Mesendoderm (in vitro differentiated cells): ENCODE measurements at regions not wholly inside any gene's neighbourhood (a gene's known extent, or its start where the extent isn't known, plus 50 kb on each side); places are given as distances from the start of the nearest gene placed in this dataset.

Source experiments
- DNase-seq: peaks from one replicate; pipeline ENCODE4 v3.0.0; 2013
- H2AK5ac ChIP-seq: 2 replicates; pipeline ENCODE4 v1.6.1; 2013; ENCODE audit warnings: low read length, inconsistent platforms
- H2BK120ac ChIP-seq: 2 replicates; pipeline ENCODE4 v1.6.1; 2013; ENCODE audit warnings: low read depth, mild to moderate bottlenecking, low read length, moderate library complexity, mixed read lengths
- H2BK15ac ChIP-seq: replicated peaks from 2 replicates; pipeline ENCODE4 v1.6.1; 2013; ENCODE audit warnings: low read depth, mild to moderate bottlenecking, moderate library complexity
- H2BK5ac ChIP-seq: 2 replicates; pipeline ENCODE4 v1.6.1; 2013; ENCODE audit warnings: low read length, inconsistent platforms
- H3K18ac ChIP-seq: 2 replicates; pipeline ENCODE4 v1.6.1; 2013; ENCODE audit warnings: mild to moderate bottlenecking, low read length, mixed read lengths
- H3K23ac ChIP-seq: one replicate; pipeline ENCODE4 v1.6.1; 2013; ENCODE audit warnings: low read length
- H3K27ac ChIP-seq: 2 replicates; pipeline ENCODE4 v1.5.1; 2013; ENCODE audit warnings: low read depth, mild to moderate bottlenecking, inconsistent platforms, low read length, moderate library complexity
- H3K27me3 ChIP-seq: 2 replicates; pipeline ENCODE4 v1.6.1; 2013; ENCODE audit warnings: low read length, control low read depth, mild to moderate bottlenecking, inconsistent platforms; ENCODE audit not compliant: insufficient read depth, poor library complexity
- H3K36me3 ChIP-seq: 2 replicates; pipeline ENCODE4 v1.6.1; 2013; ENCODE audit warnings: low read length, inconsistent platforms; ENCODE audit not compliant: control insufficient read depth, insufficient read depth
- H3K4ac ChIP-seq: one replicate; pipeline ENCODE4 v1.6.1; 2013; ENCODE audit warnings: low read depth, mild to moderate bottlenecking, low read length, moderate library complexity
- H3K4me1 ChIP-seq: 2 replicates; pipeline ENCODE4 v1.6.1; 2013; ENCODE audit warnings: low read depth, low read length, inconsistent platforms; ENCODE audit not compliant: control insufficient read depth
- H3K4me2 ChIP-seq: 2 replicates; pipeline ENCODE4 v1.6.1; 2013; ENCODE audit warnings: low read length
- H3K4me3 ChIP-seq: 2 replicates; pipeline ENCODE4 v1.5.1; 2013; ENCODE audit warnings: mild to moderate bottlenecking, low read length
- H3K56ac ChIP-seq: one replicate; pipeline ENCODE4 v1.6.1; 2013; ENCODE audit warnings: low read length
- H3K79me1 ChIP-seq: 2 replicates; pipeline ENCODE4 v1.6.1; 2013; ENCODE audit warnings: low read length, inconsistent platforms
- H3K79me2 ChIP-seq: 2 replicates; pipeline ENCODE4 v1.6.1; 2013; ENCODE audit warnings: mild to moderate bottlenecking, low read length; ENCODE audit not compliant: control insufficient read depth, insufficient read depth
- H3K9ac ChIP-seq: 2 replicates; pipeline ENCODE4 v1.6.1; 2013; ENCODE audit warnings: low read length, inconsistent platforms
- H4K5ac ChIP-seq: one replicate; pipeline ENCODE4 v1.6.1; 2013; ENCODE audit warnings: low read length
- H4K8ac ChIP-seq: one replicate; pipeline ENCODE4 v1.6.1; 2013; ENCODE audit warnings: low read depth, mild to moderate bottlenecking, control low read depth, low read length, moderate library complexity
- WGBS: extraction: QIAGEN DNeasy Blood & Tissue Kit; methylation state at CpG from one replicate; pipeline ENCODE4 v1.1.7; 2013; ENCODE audit warnings: low lambda C conversion rate, missing lambda C conversion rate; ENCODE audit not compliant: insufficient coverage; ENCODE audit errors: extremely low coverage; 5-methylcytosine and 5-hydroxymethylcytosine counted together

DNA sequence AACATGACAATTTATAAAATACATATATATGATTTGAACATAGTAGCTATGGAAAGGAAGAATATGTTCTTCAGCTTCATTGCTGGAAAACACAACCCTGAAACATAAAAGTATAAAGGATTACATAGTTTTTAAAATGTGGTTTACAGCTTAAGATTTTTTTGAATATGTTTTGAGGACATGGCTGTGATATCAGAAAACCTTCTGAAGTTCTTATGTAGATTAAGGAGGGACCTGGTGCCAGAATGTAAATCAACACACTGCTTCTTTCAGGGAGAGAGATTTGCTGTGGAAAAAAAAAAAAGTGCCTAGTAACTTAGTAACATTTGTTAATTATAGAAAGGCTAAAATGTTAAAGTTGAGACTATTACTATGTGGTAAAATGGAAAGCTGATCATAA is 1261.8 kb downstream of the ADGRL3 start:
- Histone ChIP-seq H2AK5ac (no peak overlapping the region), H3K4me3 (no peak overlapping the region), H3K9ac (no peak overlapping the region), H3K79me2 (no peaks in the 10 kb centered on the region), H3K27me3 (no peaks in the 10 kb centered on the region), H3K4me1 (no peaks in the 10 kb centered on the region), H2BK120ac (no peak overlapping the region), H3K23ac (no peak overlapping the region), H3K79me1 (no peaks in the 10 kb centered on the region), H2BK5ac (no peak overlapping the region), H3K27ac (no peak overlapping the region), H4K8ac (no peak overlapping the region), H3K56ac (no peak overlapping the region), H3K4me2 (no peak overlapping the region), H2BK15ac (no peak overlapping the region), H3K18ac (no peak overlapping the region), H3K36me3 (no peaks in the 10 kb centered on the region), H3K4ac (no peak overlapping the region), H4K5ac (no peak overlapping the region)
- no peak for DNase-seq

DNA sequence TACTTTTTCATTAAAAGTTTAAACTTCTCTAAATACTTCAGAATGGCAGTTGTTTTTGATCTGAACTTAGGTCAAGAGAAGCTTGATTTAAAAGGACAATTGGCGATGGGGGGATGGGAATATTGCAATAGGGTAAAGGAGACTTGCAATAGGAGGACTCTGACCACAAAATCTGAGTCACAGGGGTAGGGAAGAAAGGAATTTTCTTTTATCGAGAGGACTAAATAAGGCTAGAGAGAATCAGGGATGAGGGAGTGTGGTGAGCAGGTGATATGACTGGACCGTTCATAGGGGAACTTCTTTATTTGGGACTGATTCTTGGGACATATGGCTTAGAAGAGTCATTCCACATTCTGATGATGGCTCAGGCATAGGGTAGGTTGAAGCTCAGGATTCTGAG is 1260.2 kb downstream of the ADGRL3 start:
- DNase-seq: no peak
- H3K23ac ChIP-seq: no peak overlapping the region
- no peak overlapping the region for H2BK120ac ChIP-seq
- H2BK15ac ChIP-seq: no peak overlapping the region
- no peak overlapping the region for H2AK5ac ChIP-seq
- H3K9ac ChIP-seq: no peak overlapping the region
- H3K79me1 ChIP-seq: no peaks in the 10 kb centered on the region
- H2BK5ac ChIP-seq: no peak overlapping the region
- H3K27ac ChIP-seq: no peak overlapping the region
- H3K56ac ChIP-seq: no peak overlapping the region
- no peak overlapping the region for H4K5ac ChIP-seq
- no CpG with 5 or more reads among the region's 3 CpGs for WGBS
- H4K8ac ChIP-seq: no peak overlapping the region
- H3K4me2 ChIP-seq: no peak overlapping the region
- H3K4me3 ChIP-seq: no peak overlapping the region
- no peaks in the 10 kb centered on the region for H3K36me3 ChIP-seq
- H3K27me3 ChIP-seq: no peaks in the 10 kb centered on the region
- H3K4ac ChIP-seq: no peak overlapping the region
- no peaks in the 10 kb centered on the region for H3K79me2 ChIP-seq
- no peak overlapping the region for H3K18ac ChIP-seq
- no peaks in the 10 kb centered on the region for H3K4me1 ChIP-seq

DNA sequence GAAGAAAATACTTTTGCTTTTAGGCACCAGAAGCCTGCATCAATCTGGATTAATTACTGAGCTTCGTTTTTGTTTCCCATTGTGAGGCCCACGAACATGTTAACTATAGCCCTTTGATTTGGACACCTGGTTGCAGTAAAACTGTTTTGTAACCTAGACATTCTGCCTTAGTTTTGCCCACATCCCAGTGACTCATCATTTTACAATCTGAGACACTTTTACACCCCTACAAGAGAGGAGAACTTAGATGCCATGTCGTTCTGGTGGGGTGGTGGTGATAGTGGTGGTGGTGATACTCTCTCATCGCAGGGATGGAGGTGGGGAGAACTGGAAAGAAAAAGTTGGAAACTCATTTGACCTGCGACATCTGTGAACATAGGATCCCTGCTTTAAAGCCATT is 1257.2 kb downstream of the ADGRL3 start:
- no CpG with 5 or more reads among the region's 5 CpGs for WGBS
- no peak overlapping the region for H3K27ac ChIP-seq

DNA sequence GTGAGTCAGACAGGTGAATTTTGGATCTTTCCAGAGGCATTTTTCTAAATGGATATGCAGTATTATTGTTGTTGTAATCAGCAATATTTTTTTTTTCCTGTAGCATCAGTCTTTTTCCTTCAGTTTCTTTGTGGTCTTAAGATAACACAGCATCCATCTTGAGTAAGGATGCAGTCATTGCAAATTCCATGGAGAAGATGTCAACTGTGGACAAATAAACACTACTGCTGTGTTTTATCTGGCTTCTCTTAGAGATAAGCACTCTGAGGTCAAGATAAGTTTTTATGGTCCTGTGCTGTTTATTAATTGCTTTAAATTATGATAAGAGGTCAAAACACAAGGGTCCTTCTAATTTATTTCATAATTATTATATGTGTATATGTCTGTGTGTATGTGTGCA is 1255.7 kb downstream of the ADGRL3 start:
- no peak overlapping the region for H3K4me2 ChIP-seq
- no peaks in the 10 kb centered on the region for H3K36me3 ChIP-seq
- H2BK5ac ChIP-seq: no peak overlapping the region
- peak; percentile 59 for DNase-seq
- H2BK15ac ChIP-seq: no peak overlapping the region
- no peaks in the 10 kb centered on the region for H3K79me1 ChIP-seq
- no peaks in the 10 kb centered on the region for H3K4me1 ChIP-seq
- H3K27ac ChIP-seq: no peak overlapping the region
- no peak overlapping the region for H3K18ac ChIP-seq
- H3K79me2 ChIP-seq: no peaks in the 10 kb centered on the region
- no peak overlapping the region for H3K9ac ChIP-seq
- H2AK5ac ChIP-seq: no peak overlapping the region
- H2BK120ac ChIP-seq: no peak overlapping the region
- no peaks in the 10 kb centered on the region for H3K27me3 ChIP-seq
- H3K4me3 ChIP-seq: no peak overlapping the region
- no peak overlapping the region for H3K4ac ChIP-seq
- no peak overlapping the region for H4K5ac ChIP-seq
- H3K56ac ChIP-seq: no peak overlapping the region
- no peak overlapping the region for H3K23ac ChIP-seq
- no peak overlapping the region for H4K8ac ChIP-seq

More for the DNA sequence above, 1257.2 kb downstream of the ADGRL3 start:
- DNase-seq: peak; percentile 7
- H3K79me2 ChIP-seq: no peaks in the 10 kb centered on the region
- H3K4me2 ChIP-seq: no peak overlapping the region
- H3K18ac ChIP-seq: no peak overlapping the region
- no peak overlapping the region for H3K4ac ChIP-seq
- H3K27me3 ChIP-seq: no peaks in the 10 kb centered on the region
- no peak overlapping the region for H2BK120ac ChIP-seq
- no peak overlapping the region for H3K4me3 ChIP-seq
- H2BK15ac ChIP-seq: no peak overlapping the region
- H3K9ac ChIP-seq: no peak overlapping the region
- H3K4me1 ChIP-seq: no peaks in the 10 kb centered on the region
- H3K23ac ChIP-seq: no peak overlapping the region
- H3K36me3 ChIP-seq: no peaks in the 10 kb centered on the region
- H4K5ac ChIP-seq: no peak overlapping the region
- H4K8ac ChIP-seq: no peak overlapping the region
- no peak overlapping the region for H3K56ac ChIP-seq
- H3K79me1 ChIP-seq: no peaks in the 10 kb centered on the region
- H2AK5ac ChIP-seq: no peak overlapping the region
- no peak overlapping the region for H2BK5ac ChIP-seq

DNA sequence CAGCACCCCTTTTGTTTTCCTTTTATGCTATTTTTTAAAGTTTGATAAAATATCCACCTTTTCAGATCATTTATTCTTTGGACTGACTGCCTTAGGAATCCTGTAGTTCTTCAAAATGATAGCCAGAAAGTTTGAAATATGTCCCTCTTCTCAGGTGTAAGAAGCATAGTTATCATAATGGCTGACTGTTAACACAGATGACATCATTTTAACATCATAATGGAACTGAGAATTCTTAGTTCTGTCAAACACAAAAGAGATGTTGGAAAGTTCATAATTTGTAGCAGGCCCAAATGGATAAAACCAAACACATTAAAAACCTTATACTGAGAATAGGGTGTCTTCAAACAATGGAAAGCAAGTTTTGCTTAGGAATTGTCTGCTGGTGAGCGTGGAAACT is 1254.4 kb downstream of the ADGRL3 start:
- Histone ChIP-seq H3K27ac (no peak overlapping the region), H3K79me1 (no peaks in the 10 kb centered on the region), H3K4me2 (no peak overlapping the region), H4K5ac (no peak overlapping the region), H3K9ac (no peak overlapping the region), H4K8ac (no peak overlapping the region), H3K36me3 (no peaks in the 10 kb centered on the region), H3K4me1 (no peaks in the 10 kb centered on the region), H3K4me3 (no peak overlapping the region), H2AK5ac (no peak overlapping the region), H2BK15ac (no peak overlapping the region), H3K4ac (no peak overlapping the region), H3K79me2 (no peaks in the 10 kb centered on the region), H2BK120ac (no peak overlapping the region), H3K27me3 (no peaks in the 10 kb centered on the region), H2BK5ac (no peak overlapping the region), H3K56ac (no peak overlapping the region), H3K23ac (no peak overlapping the region), H3K18ac (no peak overlapping the region)
- WGBS: no CpG with 5 or more reads among the region's 1 CpG
- DNase-seq: no peak

DNA sequence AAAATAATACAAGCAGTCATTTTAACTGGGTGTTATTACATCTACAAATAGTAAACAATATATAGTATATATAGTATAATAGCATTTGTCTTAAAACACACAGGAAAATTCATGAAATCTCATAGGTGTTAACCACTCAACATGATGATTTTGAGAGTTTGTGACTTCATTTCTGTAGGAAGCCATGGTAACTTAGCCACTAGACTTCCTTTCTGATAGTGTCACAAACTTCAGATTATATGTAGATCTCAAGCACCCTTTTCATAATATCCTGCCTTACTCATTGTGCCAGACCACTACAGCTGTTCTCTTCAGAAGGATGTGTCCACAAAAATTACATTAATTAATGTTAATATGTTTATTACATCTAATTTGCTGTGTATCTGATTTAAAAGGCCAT is 1250.6 kb downstream of the ADGRL3 start:
- Histone ChIP-seq H3K4me1 (no peaks in the 10 kb centered on the region), H3K27me3 (no peaks in the 10 kb centered on the region), H3K4me3 (no peak overlapping the region), H3K79me1 (no peaks in the 10 kb centered on the region), H3K4ac (no peak overlapping the region), H3K23ac (no peak overlapping the region), H3K27ac (no peak overlapping the region), H2AK5ac (no peak overlapping the region), H3K9ac (no peak overlapping the region), H3K4me2 (no peak overlapping the region), H3K56ac (no peak overlapping the region), H3K18ac (no peak overlapping the region), H3K79me2 (no peaks in the 10 kb centered on the region), H3K36me3 (no peaks in the 10 kb centered on the region), H4K5ac (no peak overlapping the region), H4K8ac (no peak overlapping the region), H2BK5ac (no peak overlapping the region), H2BK15ac (no peak overlapping the region), H2BK120ac (no peak overlapping the region)
- no peak for DNase-seq
